GM18867 (cell line): ENCODE measurements at regions not wholly inside any gene's neighbourhood (a gene's known extent, or its start where the extent isn't known, plus 50 kb on each side); places are given as distances from the start of the nearest gene placed in this dataset.

Experiments used
- ATAC-seq: cut with Tn5 transposase; IDR thresholded peaks from one replicate; pipeline ENCODE4 v1.9.1; 2021; ENCODE audit warnings: mild to moderate bottlenecking, moderate library complexity; ENCODE audit not compliant: unreplicated experiment

GRCh38 chr16:9545522-9546437 lies 454.3 kb downstream of the HAPSTR1 start:
- ATAC-seq, result no peak

DNA sequence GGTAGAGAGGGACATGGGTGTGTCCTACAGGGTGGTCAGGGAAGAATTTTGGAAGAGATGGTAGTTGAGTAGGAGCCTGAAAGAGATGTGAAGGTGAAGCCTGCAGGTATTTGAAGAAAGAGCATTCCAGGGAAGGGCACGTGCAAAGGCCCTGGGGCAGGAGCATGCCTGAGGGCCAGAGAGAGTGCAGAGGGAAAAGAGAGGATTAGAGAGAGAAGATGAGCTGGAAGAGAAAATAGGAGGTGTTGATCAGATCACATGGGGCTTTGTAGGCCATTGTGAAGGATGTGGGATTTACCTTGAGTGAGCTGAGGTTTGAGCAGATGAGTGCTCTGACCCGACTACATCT lies 455.0 kb downstream of the HAPSTR1 start:
- no peak for ATAC-seq

DNA sequence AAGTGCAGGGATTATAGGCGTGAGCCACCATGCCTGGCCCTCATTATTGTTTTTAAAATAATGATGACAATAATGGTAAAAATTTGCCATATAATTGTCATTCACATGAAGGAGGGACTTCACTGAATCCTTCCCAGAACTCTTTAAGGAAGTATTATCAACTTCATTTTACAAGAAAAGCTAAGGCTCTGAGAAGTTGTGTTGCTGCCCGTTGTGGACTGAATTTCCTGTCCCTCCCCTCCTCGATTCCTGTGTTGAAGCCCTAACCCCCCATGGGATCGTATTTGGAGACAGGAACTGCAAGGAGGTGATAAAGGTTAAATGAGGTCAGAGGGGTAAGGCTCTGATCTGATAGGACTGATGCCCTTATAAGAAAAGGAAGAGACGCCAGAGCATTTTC lies 458.0 kb downstream of the HAPSTR1 start:
- ATAC-seq, result no peak

DNA sequence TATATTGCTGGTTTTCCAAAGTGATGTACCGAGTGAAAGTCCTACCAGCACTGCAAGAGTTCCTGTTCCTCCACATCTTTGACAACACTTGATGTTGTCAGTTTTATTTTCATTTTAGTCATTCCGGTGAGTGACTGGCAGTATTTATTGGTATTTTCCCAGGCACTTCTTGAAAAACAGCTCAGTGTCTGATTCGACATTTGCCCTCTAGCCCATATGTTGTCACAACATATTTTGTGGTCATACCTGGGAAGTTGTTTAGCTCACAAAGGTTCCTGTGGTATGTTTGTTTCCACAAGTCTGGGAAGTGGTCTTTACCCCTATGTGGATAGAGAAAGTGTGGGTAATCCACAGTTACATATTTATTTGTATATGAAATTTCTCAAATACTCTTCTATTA lies 463.6 kb downstream of the HAPSTR1 start:
- no peak for ATAC-seq

DNA sequence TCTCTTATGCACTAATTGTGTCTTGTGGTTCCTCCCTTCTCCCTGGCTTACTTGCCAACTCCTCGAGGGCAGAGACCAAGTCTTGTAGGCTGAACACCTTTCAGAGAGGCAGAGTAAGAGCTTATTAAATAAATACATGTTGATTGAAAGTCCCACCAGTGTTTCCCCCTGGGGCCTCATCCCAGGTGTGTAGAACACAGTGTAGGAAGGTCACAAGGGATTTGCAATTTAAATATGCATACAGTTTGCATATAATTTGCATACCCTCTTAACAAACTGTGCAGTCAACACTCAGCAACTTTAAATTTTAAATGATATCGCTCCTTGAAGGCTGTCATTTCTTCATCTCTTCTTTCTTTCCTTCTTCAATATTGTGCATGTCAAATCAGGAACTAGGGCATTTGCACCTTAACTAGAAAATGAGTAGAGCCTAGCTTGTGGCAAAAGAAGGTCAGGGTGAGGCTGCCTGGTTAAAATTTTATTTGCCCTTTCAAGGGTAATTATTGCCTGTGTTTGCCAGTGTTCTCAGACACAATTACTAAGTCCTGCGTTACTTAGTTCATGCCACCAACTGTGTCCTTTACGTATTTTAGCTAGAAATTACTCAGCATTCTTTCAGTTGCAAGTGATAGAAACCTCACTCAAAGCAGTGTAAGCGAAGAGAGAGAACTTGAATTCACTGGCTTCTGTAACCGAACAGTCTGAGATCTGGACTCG lies 465.7 kb downstream of the HAPSTR1 start:
- ATAC-seq, result peak; percentile 63

GRCh38 chr16:9557713-9558112 lies 466.3 kb downstream of the HAPSTR1 start:
- no peak for ATAC-seq

GRCh38 chr16:9566099-9566498 lies 474.7 kb downstream of the HAPSTR1 start:
- ATAC-seq, result no peak

- ATAC-seq, result no peak
Measured at GRCh38 chr16:9567666-9568065, 476.2 kb downstream of the HAPSTR1 start.

- no peak for ATAC-seq
Measured at GRCh38 chr16:9568261-9568660, 476.8 kb downstream of the HAPSTR1 start.

- ATAC-seq, result no peak
Measured at GRCh38 chr16:9570521-9570920, 479.1 kb downstream of the HAPSTR1 start.

- no peak for ATAC-seq
Measured at GRCh38 chr16:9578459-9578858, 487.0 kb downstream of the HAPSTR1 start.

- no peak for ATAC-seq
Measured at GRCh38 chr16:9580025-9580424, 488.6 kb downstream of the HAPSTR1 start.

DNA sequence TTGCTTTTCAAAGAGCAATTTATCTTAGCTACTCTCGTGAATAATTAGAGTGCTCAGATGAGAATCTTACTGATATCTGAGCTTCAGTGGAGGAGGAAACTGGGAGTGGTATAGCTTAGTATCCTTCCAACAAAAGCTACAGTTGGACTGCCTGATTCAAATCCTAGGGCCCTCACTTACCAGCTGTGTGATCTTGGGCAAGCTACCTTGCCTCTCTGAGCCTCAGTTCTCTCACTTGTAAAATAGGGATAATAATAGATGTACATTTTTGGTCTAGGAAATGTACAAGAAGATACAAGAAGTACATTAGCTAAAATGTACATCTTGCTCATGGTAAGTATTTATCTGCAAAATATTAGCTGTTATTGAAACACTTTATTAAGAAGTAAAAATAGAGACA lies 502.0 kb downstream of the HAPSTR1 start:
- ATAC-seq, result no peak

DNA sequence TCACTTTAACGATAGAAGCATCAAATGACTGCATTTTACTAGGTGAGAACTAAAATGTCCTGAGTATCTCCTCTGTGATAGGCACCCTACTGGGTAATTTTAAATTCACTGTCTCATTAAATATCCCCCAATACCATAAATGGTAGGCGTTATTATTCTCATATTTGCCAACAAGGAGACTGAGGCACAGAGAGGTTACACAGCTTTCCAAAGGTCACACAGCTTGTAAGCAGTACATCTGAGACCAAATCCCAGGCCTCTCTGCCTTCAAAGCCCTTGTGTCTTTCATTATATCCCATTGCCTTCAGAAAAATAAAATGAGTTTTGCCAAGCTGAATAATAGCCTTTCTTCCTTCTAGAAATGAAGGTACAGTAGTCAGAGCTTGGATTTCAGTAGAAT lies 502.6 kb downstream of the HAPSTR1 start:
- no peak for ATAC-seq

DNA sequence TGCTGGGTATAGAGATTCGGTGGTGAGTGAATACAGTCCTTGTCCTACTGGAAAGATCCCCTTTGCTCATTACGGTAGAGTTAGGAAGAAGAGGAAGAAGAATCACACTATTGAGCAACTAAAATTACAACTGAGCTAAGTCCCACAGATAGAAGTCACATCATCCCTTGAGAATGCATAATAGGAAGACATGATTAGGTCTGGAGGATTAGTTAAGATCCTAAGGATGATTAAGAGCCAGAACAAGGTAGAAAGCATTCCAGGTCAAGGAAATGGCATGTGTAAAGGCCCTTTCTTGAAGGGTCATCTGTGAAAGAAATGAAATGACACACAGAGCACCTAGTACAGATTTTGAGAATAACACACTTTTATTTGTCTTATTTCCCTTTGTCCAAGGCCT lies 503.5 kb downstream of the HAPSTR1 start:
- no peak for ATAC-seq

GRCh38 chr16:9595393-9595792 lies 503.9 kb downstream of the HAPSTR1 start:
- no peak for ATAC-seq

DNA sequence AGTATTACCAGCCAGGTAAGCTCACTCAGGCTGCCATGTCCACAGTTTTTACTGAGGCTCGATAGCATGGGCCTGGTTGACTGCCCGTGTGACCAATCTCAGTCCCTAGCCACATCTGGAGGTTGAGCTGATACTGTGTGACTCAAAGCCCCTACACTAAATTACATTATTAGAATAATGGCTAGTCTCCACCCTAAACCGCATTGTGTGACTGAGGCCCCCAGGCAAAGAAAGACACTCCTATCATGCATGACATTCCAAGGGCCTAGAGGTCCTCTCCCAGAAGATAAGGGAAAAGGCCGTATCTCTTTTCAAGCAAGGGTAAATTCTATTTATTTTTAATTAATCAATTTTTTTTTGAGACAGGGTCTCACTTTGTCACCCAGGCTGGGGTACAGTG lies 505.3 kb downstream of the HAPSTR1 start:
- ATAC-seq, result no peak

DNA sequence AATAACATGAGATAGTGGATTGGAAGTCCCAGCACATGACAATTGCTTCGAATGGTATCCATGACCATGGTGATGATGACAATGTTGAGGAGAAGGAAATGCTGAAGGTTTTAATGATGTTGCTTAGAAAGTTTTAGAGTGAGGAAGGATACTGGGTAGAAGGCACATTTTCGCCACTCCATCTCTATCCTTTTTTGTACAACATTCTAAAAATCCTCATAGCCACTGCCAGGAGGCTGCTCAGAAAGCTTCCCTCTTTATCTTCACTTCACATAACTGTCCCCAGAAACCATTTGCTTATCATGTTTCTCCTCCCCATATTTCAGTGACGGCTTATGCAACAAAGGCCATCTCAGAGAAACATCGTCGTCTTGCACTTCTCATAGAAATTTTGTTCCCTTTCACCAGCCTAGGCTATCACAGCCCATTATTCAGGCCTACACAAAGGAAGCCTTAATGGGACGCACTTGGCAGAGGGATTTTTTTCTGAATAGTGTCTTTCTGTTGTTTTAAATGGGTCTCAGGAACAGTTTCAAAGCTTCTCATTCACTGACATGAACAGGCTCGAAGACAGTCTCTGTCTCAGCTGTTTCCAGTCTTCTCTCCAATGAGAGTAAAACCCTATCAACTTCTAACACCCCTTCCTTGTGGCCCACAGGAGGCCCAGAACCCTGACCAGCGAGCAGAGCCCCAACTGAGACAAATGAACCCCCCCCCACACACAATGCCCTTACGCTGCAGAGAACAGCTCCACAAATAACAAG lies 506.7 kb downstream of the HAPSTR1 start:
- no peak for ATAC-seq

GRCh38 chr16:9598731-9599083 lies 507.3 kb downstream of the HAPSTR1 start:
- ATAC-seq, result no peak

- no peak for ATAC-seq
Measured at GRCh38 chr16:9599415-9600120, 508.1 kb downstream of the HAPSTR1 start.

DNA sequence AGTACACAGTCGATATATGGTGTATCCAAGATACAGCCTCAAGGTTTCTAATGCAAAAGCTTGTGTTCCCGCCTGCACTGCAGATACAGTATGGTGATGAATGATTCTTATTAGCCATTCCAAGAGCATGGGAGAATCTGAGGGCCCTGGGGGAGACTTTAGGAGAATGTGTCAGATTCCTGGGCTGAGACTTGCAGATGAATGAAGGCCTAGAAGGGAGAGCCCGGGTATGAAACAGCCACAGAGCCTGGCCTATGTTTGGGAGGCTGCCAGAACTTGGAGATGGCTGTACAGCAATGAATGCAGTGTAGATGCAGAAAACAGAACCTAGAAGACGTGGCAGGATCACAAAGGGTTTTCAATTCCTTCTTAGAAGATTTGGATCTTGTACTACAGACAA lies 510.7 kb downstream of the HAPSTR1 start:
- ATAC-seq, result no peak
